ENCODE measurements at regions not wholly inside any gene's neighbourhood (a gene's known extent, or its start where the extent isn't known, plus 50 kb on each side); places are given as distances from the start of the nearest gene placed in this dataset.
"Not testable (repeated sequence)": the region's sequence is repeated elsewhere in the genome, so short reads cannot be mapped to it uniquely, and the experiment has no call there.

DNA sequence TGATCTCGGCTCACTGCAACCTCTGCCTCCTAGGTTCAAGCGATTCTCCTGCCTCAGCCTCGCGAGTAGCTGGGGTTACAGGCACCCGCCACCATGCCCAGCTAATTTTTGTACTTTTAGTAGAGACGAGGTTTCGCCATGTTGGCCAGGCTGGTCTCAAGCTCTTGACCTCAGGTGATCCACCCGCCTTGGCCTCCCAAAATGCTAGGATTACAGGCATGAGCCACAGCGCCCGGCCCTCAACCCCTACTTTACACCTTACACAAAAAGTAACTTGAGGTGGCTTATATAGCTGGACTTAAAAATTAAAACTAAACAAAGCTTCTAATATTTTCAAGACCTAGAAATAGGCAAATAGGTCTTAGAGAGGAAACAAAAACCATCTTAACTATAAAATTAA is 524.0 kb upstream of the FAM174A start:
- not testable (repeated sequence) for DNase-seq

DNA sequence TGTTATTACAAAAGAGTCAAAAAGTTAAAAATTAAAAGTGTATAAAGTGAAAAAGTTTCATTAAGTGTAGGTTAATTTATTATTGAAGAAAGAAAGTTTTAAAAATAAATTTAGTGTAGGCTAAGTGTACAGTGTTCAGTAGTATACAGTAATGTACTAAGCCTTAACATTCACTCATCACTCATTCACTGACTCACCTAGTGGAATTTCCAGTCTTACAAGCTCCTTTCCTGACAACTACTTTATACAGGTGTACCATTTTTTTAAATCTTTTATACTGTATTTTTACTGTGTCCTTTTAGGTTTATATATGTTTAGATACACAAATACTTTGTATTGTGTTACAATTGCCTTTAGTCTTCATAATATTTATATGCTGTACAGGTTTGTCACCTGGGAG is 530.2 kb upstream of the FAM174A start:
- no peak for DNase-seq

DNA sequence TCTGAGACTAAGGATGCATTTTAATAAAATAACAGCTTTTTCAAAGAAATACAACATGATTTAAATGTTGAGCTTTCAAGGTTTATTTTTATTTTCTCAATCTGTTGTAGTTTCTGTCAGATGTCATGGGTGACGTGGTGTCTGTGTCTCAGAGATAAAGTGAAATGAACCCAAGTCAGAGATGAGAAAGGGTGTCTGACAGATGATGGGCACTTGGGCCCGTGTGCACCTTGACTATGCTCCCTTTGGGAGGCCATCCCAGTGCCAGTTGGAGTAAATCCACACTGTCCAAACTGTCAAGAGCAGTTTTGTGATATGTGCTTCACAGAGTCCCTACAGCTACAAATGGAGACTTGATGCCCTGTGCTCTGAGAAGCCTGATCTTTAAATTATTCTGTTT is 536.9 kb upstream of the FAM174A start:
- no peak for DNase-seq

DNA sequence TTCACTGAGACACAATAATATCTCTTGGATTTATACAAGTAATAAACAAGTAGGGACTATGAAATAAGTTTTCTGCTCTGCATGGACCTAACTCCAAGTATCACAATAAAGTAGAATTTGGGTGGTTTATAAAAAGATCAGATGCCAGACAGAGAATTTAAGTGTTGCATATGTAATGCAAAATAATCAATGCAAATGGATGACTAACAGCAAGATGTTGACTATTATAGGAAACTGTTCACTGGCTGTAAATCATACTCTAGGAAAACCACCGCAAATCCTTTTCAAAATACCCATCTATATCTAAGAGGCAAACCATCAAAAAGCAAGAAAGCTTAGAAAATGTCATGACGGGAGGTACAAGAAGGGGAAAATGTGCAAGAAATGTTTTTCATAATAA is 539.8 kb upstream of the FAM174A start:
- no peak for DNase-seq

DNA sequence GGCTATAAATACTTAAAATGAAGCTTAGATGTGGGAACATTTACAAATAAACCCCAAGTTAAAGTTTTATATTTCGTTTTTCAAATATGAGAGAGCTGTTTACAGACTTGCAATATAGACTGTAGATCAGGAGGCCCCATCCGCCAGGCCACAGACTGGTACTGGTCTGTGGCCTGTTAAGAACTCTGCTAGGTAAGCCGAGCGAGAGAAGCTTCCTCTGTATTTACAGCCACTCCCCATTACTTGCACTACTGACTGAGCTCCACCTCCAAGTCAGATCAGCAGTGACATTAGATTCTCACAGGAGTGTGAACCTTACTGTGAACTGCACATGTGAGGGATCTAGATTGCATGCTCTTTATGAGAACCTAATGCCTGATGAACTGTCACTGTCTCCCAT is 561.4 kb upstream of the FAM174A start:
- DNase-seq, result no peak

DNA sequence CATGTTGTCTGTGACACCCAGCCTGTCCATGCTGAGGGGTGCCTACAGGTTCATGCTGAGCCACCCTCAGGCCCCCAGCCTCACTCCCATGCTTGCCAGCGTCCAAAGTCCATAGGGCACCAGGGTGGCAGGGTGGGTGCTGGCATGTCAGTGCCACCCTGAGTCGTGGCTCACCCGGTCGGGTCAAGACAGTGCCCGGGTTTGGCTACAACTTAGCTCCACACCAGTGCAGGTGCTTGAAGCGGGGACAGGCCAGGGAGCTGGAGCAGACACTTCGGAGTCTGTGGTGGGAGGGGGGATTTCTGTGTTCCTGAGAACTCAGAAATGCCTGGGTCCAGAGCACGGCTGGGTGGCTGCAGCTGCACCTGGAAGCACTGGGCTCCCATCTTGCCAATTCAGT is 579.2 kb upstream of the FAM174A start:
- no peak for DNase-seq

DNA sequence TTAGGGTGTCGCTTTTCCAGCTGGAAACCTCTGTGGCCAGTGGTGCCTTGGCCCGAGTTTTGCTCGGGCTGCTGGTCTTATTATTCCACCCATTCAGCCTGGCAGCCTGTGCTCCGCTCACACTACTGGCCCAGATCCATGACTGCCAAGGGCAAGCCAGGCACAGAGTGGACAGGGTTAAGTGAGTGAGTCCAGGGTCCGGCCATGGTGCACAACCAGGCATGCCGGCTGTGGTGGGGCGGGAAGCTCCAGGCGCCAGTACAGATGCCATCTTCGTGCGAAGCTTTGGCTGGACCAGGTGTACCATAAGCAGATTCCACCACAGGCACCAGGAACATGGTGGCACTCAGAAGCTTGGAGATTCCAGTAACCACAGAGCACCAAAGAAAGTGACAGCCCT is 580.2 kb upstream of the FAM174A start:
- no peak for DNase-seq

DNA sequence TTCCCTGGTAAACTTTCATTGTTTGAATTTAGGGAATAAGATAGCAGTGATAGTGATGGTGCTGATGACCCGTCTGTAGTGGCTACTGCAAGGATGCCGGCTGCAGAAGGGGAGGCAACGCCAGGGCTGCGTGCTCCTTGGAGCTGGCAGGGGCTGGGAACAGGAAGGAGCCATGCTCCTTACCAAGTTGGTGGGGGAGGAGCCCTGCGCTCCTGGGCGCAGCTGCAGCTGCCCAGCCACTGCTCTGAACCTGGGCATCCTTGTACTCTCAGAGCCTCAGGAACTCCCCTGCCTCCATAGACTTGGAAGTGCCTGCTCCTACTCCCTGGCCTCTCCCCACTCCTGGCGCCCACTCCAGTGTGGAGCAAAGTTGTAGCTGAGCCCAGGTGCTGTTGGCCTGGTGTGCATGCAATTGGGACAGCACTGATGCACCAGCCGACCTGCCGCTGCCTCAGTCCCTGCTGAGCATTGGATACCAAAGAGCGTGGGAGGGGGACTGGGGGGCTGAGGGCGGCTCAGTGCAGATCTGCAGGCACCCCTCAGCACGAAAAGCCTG is 585.1 kb upstream of the FAM174A start:
- no peak for DNase-seq

DNA sequence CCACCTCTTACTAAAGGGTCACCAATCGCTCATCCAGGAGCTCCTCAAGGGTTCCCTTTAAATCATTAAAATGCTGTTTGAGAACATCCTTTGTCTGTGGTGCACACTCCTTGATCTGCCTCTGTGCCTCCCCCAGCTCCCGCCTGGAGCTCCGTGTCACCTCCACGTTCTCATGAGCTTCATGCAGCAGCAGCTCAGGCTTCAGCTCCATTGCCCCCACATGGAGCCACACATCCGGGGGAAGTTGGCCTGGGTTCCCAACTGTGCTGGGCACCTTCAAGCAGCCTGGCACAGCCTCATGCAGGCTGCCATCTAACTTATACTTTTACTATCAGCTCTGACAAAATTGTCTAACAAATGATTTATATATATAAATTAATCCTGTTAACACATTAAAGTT is 585.8 kb upstream of the FAM174A start:
- DNase-seq, result no peak

DNA sequence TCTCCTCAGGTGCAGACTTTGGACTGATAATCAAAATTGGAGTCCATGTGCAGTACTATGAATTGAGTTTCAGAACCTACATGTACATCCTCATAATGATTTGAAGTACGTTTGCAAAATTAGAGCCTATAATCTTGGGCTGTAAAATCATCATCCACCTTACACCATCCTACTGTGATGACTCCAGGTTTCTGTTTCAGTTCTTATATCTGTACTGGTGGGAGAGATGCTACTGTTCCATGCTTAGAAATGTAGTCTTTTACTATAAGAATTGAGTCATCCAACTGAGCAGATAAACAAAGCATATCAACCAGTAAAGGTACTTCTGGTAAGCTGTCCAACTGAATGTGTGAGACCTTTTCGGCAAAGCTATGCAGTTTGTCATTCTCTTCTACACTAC is 586.3 kb upstream of the FAM174A start:
- no peak for DNase-seq

DNA sequence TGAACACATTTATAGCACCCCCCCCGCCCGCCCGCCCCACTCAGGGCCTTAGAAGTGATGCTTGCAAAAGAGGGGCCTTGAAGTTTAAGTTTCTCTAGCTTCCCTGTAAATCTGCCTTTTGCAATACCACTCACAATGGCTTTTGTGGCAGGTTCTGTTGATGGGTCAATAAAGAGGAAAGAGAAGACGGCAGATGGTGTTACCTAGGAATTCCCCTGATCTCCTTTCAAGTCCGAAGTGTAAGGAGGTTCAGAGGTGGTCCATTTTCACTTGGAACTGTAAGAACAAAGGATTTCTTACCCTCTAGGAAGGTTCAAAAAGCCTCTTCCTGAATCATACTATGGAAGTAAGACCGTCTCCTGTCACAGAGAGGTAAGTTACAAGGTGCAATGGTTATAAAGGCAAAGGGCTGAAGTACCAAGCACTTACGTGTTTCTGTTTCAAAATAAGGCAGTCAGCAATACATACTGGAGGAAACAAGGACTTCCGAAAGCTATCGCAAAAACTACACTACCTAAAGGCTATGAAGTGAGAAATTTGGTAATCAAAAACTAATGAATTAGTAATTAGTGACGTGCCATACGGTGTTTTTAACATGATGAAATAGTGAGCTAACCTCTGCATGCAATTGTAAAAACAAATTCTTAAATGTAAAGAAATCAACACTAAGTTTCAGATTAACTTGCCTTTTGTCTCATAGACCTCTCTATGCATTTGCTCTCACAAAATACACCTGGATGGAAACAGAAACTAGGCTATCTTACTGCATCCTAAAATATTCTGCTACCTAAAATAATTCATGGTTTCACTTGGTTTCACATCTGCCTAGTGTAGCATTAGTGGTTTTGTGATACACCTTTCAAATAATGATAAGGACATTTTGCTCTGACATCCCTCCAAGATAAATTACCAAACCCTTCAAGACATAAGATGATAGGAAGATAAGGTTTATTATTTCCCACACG is 589.4 kb upstream of the FAM174A start:
- no peak for DNase-seq

DNA sequence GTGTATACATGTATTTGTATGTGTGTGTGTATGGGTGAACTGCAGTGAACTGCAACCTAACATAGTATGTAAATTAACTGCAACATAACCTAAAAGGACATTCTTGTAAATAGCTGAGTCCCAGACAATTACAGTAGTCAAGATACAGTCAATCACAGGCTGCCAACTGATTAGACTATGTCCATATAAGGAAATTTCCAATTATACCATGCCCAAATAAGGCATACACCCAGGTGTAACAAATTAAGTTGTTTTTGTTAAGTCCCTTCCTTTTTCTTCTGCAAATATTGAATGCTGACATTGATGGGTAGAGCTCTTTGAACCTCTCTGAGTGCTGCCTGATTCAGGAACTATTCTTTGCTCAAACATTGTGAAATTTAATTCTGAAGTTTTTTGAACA is 594.6 kb upstream of the FAM174A start:
- no peak for DNase-seq

DNA sequence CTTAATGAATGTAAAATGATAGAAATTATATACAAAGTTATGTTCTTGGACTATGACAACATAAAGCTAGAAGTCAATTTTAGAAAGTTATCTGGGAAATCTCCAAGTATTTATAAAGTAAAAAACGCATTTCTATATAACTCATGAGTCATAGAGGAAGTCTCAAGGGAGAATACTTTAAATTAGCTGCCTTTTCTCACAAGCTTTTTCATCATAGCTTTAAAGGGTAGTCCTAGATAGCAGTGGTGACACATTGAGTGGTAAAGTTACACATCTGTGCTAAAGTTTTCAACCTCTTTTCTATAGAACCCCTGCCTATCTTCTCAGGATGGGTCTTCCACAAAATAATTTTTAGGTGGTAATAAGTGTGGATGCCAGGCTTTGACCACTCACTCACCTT is 598.3 kb upstream of the FAM174A start:
- DNase-seq, result no peak

DNA sequence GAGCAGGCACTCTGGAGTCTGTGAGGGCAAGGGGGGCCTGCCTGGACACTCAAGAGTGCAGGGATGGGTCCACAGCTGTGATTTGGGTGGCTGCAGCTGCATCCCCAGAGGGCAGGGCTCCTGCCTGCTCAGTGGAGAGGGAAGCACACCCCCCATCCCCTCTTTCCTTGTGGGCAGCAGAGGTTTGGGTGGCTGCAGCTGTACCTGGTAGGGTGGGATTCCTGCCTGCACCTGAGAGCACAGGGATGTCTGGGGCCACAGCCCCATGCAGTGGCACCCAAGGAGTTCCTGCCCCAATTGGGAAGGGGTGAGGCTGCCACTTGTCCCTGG is 605.4 kb upstream of the FAM174A start:
- DNase-seq, result no peak

DNA sequence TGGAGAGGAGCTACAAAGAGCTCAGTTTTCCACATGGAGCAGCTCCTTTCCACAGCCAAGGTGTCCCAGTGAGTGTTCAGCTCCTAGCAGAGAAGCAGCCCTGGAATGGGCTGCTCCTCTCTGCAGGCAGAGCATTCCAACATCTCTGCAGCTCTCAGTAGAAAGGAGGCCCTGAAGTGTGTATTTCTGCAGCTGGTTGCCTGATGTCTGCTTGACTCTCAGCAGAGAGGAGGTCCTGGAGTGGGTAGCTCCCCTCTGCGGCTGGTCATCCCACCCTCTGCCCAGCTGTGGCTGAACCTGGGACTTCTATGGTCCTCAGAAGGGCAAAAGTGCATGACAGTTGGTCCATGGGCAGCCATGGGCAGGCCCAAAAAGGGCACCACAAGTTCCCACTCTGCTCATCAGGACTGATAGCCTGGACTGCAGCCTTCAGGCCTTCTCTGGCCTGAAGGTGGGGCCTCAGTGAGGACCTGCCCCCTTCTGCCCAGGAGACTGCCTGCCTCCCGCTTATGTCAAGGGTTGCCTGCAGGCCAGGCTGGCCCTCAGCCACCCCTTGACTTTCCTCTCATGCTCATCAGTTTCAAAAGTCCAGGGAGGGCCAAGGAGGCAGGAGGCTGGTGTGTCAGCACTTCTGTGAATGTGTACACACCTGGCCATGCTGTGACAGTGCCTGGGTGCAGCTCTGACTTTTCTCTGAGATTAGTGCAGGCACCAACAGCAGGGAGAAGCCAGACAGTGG is 605.9 kb upstream of the FAM174A start:
- no peak for DNase-seq

DNA sequence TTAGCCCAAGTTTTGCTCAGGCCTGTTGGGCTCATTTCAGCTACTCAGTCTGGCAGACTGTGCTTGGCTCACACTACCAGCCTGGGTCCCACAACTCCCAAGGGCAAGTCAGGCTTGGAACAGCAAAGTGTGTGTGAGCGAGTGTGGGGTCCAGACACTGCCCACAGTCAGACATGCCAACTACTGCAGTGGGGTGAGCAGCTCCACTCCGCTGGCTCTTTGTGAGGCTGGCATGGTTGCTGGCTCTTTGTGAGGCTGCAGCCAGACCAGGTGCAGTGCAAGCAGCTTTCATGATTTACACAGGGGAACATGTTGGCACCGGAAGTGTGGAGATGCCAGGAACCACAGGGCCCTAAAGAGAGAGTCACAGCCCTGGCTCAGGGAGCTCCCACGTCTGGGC is 606.7 kb upstream of the FAM174A start:
- DNase-seq, result no peak

DNA sequence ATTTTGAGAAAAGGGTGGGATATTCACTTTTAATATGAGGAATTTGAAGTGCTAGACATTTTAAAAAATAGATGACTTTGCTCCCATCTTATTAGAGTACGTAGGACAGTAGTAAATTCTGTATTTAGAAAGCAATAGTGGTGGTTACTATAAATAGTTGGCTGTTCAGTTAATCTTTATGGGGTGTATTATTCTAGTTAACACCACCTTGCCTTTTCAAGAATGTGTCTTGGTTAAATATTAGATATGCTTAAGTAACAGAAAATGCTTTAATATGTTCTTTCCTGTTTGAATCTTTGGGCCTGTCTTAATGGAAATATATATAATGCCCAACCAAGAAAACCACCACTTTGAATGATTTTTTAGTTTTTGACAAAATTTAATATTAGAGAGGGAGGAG is 608.7 kb upstream of the FAM174A start:
- DNase-seq, result no peak

DNA sequence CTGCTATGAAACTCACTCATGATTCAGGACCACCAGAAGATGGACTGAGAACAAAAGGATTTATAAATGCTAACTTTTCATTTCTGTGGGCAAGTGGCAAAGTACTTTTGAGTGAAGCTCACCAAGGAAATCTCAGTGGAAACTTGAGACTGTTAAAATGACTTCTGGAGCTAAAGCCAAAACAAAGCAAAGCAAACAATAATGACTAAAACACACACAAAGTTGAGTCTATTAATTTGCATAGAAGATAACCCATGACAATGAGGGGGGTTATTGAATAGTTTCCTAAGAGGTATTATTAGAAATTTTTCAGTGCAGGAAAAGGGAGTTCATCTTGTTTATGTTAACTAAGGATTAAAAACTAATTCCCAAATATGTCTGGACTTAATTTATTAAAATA is 612.8 kb upstream of the FAM174A start:
- no peak for DNase-seq

DNA sequence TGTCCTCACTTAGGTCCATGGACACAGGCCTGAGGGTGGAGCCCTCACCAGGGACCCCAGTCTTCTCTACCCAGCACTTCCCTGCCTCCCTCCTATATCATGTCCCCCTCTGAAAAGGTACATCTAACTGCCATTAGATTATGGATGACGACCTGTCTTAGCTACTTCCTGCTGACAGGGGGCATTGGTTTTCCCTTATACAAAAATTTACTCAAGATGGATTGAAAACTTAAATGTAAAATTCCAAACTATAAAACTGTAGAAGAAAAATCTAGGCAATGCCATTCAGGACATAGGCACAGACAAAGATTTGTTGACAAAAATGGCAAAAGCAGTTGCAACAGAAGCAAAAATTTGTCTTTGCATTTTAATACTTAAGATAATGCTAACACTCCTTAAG is 623.2 kb upstream of the FAM174A start:
- no peak for DNase-seq

DNA sequence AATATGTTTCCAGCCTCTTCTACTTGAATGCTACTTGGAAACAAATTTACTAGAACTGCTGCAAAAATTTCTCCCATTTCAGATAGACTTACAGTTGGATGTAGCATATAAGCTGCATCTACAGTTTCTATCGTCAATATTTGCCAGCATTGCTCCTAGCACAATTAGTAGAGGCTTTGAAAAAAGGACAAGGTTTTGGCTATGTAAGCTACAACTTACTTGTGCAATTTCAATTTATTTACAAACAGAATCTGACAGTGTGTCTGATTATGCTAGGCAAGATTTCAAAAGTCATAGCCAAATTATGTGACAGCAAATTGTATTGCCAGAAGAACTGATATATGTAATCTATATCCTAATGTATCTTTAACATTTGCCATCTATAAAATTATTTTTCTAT is 628.4 kb upstream of the FAM174A start:
- no peak for DNase-seq

DNA sequence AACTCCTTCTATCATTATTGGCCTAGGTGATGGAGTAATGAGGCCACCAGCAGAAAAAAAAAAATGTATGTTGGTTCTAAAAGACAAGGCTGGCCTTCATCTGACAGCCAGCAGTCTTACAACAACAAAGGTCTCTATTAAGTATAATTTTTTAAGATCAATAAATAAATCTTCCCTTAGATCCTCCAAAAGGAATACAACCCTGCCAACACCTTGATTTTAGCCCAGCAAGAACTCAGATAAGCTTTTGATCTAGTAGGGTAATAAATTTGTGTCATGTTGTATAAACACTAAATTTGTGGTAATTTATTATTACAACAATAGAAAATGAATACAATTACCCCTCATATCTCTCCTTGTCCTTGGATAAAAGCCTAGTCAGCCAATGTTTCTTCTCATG is 633.2 kb upstream of the FAM174A start:
- DNase-seq, result no peak

DNA sequence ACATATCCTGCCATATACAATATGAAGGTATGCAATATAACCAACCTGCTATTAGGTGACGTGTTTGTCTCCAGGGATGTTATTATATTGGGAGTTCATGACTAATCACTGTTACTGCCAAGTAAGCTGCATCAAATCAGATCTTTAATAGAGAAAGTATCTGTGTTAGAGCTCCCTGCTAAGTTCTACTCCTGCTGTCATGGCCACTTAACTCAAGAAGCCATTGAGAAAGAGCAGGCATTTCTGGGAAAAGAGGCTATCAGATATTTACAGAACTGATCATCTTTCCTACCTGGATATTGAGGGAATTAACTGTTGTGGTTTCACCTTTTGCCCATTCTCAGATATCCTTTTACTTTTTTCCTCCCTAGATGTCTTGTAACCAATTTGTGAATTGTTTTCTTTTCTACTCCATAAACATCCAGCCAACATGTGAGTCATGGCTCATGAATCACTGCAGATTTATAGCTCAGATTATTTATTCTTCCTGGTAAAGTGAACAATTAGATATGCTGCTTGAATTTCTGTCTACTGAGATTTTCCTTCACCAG is 634.8 kb upstream of the FAM174A start:
- no peak for DNase-seq

DNA sequence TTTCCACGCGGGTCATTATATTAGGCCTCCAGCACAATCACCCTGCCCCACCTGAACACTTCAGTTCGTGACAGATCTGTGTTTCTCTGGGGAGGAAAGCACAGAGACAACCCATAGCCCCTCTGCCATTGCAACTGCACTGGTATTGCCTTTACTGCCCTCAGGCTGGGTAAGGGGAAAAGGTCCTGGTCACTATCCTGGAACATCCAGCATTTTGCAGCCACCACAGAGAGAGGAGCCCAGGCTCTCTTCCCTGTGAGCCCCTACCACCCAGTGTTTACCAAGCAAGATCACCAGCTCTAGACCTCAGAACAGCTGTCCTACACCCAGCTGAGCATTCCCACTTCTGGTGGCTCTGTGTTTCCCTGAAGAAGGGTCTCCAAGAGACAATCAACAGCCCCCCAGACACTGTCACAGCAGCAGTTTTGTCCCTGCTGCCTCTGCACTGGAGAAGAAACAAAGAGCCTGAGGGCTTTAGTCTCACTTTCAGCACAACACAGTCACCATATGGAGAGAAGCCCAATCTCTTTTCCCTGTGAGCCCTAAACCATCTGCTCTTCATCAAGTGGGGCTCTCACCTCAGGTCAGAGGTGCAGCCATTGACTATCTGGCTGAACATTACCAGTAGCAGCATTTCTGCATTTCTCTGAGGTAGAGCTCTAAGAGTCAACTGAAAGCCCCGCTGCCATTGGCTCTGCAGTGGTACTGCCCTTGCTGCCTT is 655.2 kb upstream of the FAM174A start:
- no peak for DNase-seq

All from NCI-H1105 (cell line).